ENCODE measurements at regions not wholly inside any gene's neighbourhood (a gene's known extent, or its start where the extent isn't known, plus 50 kb on each side); places are given as distances from the start of the nearest gene placed in this dataset.

DNA sequence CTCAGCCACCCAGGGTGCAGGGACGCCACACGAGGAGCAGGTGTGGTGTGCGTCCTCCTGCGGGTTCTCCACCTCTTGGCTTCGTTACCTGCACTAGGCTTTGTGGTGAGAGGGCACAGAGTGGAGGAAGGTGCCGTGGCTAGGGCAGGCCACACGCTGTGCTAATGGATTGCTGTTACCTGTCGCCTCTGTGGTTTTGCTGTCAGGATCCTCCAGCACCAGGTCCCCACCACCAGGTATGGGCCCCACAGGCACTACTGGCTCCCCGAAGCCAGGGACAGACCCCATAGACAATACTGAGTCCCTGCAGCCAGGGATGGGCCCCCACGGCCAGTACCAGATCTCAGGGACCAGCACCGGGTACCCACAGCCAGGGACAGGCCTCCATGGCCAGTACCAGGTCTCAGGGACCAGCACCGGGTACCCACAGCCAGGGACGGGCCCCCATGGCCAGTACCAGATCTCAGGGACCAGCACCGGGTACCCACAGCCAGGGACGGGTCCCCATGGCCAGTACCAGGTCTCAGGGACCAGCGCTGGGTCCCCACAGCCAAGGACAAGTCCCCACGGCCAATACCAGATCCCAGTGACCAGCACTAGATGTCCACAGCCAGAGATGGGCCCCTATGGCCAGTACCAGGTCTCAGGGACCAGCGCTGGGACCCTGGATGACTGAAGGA is 315.6 kb downstream of the SEC14L1 start (continued):
- no peak for TF ChIP-seq CHD7 (IDR thresholded peaks at IDR 0.05; ENCODE audit: insufficient replicate concordance, low read length)
- no peak for TF ChIP-seq SP1 (IDR thresholded peaks at IDR 0.05; ENCODE audit: low read depth, low read length)
- no peak for TF ChIP-seq HDAC6 (IDR thresholded peaks at IDR 0.05; ENCODE audit: low read depth, low read length)
